ENCODE measurements at regions not wholly inside any gene's neighbourhood (a gene's known extent, or its start where the extent isn't known, plus 50 kb on each side); places are given as distances from the start of the nearest gene placed in this dataset.

DNA sequence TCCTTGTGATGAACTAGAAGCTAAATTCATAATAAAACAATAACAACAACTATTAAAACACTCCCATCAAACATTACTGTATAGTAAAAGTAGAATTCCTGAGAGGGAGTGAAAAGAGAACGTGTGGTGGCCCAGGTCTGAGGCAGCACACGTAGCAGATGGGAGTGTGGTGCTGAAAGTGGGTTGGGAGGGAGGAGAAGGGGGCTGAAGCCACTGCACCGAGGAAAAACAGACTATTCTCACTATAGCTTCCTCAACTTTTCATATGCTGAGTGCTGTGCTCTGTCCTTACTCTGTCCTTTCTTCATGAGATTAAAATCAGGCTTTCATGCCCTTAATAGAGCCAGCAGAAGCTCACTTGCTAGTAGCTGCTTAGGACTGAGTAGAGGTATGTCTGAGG, 170.9 kb downstream of the PCSK1 start:
- Mint-ChIP-seq H3K9me3 (peaks cover 14% of the 10 kb centered on the region), H3K36me3 (ENCODE audit: low read depth) (no peaks in the 10 kb centered on the region), H3K27me3 (peaks cover 5% of the 10 kb centered on the region), H3K4me3 (no peak overlapping the region), H3K27ac (no peak overlapping the region), H3K4me1 (peaks cover 1% of the 10 kb centered on the region)
- DNase-seq = no peak
- ChIA-PET POLR2A (interaction anchor here (0.6 kb wide), 1 partner anchor 90 kb away, joined by 3 read pairs; no protein-coding TSS in a partner anchor), CTCF (interaction anchor here (0.9 to 2.9 kb wide), 3 partner anchors 11 to 42 kb away, joined by 3 to 7 read pairs (median 3); no protein-coding TSS in a partner anchor)

DNA sequence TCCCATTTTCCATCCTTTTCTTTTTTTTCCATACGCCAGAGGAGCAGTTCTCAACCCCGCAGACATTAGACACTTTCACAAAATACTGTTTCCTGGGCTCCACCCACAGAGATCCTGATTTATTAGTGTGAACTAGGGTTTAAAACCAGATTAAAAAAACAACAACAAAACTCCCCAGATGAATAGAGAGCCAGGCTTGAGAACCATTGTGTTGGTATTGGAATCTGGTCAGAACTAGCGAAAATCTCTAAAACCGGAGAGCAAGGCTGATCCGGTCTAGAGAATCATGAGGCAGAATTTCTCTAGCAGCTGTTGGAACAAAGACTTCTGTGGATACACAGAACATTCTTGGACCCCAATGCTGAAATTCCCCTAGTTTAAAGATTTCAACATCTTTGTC, 173.0 kb downstream of the PCSK1 start:
- H3K4me1 Mint-ChIP-seq = peaks cover 1% of the 10 kb centered on the region
- no peak overlapping the region for H3K27ac Mint-ChIP-seq
- ChIA-PET CTCF (interaction anchor here (0.7 to 2.9 kb wide), 2 partner anchors 13 to 1283 kb away, joined by 3 to 7 read pairs; no protein-coding TSS in a partner anchor), POLR2A (no interaction called here)
- peaks cover 6% of the 10 kb centered on the region for H3K9me3 Mint-ChIP-seq
- peaks cover 4% of the 10 kb centered on the region for H3K27me3 Mint-ChIP-seq
- H3K4me3 Mint-ChIP-seq = no peak overlapping the region
- no peaks in the 10 kb centered on the region for H3K36me3 Mint-ChIP-seq (ENCODE audit: low read depth)
- DNase-seq = no peak

DNA sequence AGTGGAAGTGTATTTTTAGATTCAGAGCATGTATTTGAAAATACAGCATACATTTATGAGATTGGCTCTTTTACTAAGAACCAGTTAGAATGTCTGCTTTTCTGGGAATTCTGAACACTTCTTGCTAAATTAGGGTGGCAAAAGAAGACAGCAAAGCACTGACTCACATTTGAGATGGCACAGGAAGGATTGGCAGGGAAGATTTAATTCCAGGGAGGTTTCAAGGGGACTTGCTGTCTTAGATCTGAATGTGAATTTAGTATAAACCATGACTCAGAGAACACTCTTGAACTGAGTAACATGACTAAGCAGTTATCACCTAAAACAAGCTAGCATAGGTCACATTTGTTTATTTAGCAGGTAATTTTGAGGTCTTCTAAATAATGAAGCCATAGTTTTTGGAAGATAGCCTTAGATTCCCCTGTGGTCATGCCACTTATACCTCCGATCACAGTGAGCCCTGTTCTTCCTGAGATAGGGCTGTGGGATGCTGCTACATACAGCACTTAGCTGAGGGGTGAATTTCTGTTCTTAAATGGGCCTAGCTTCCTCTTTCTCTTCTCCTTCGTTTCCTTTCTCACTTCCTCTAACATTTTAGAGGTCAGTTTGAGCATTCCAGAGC, 173.8 kb downstream of the PCSK1 start:
- no peaks in the 10 kb centered on the region for H3K36me3 Mint-ChIP-seq (ENCODE audit: low read depth)
- H3K9me3 Mint-ChIP-seq = no peaks in the 10 kb centered on the region
- no peak overlapping the region for H3K4me3 Mint-ChIP-seq
- H3K4me1 Mint-ChIP-seq = peaks cover 1% of the 10 kb centered on the region
- ChIA-PET CTCF (interaction anchor here (2.9 kb wide), 1 partner anchor 14 kb away, joined by 7 read pairs; no protein-coding TSS in a partner anchor), POLR2A (no interaction called here)
- DNase-seq = no peak
- H3K27me3 Mint-ChIP-seq = no peaks in the 10 kb centered on the region
- H3K27ac Mint-ChIP-seq = no peak overlapping the region

DNA sequence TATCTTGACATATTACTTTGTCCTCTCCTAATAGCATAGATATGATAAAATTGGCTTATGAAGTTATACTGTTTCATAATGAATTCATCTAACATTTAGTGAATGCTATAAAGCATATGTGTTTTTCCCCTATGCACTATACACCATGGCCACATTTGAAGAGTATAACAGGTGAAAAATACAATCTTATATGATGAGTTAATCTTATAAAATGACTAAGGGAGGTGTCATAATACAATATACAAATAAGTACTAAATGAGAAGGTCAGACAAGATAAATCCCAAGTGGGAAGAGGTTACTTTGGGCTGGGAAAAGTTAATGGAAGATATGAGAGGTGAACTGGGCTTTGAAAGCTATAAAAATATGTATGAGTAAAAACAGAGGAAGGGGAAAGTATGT, 174.4 kb downstream of the PCSK1 start:
- peaks cover 1% of the 10 kb centered on the region for H3K4me1 Mint-ChIP-seq
- H3K27me3 Mint-ChIP-seq = no peaks in the 10 kb centered on the region
- H3K9me3 Mint-ChIP-seq = no peaks in the 10 kb centered on the region
- CTCF ChIA-PET = no interaction called here
- H3K4me3 Mint-ChIP-seq = no peak overlapping the region
- POLR2A ChIA-PET = no interaction called here
- H3K27ac Mint-ChIP-seq = no peak overlapping the region
- no peak for DNase-seq
- H3K36me3 Mint-ChIP-seq (ENCODE audit: low read depth) = no peaks in the 10 kb centered on the region

DNA sequence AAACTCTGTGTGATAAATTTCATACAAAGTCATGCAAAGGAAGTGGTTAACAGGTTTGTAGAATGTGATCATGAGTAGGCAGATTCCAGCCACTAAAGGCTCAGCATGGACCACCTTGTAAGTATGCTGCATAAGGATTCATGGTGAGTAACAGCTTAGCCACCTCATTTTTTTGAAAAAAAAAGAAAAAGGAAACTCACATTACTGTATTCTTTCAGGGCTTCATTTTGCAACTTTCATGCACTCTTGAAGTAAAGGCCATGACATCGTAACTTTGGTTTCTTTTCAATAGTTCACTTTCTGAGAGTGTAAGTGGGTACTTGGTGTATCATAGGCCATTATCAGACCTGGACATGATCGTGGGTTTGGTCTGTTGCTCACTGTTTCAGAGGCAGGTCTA, 175.1 kb downstream of the PCSK1 start:
- no peak for DNase-seq
- Mint-ChIP-seq H3K4me3 (no peak overlapping the region), H3K27me3 (no peaks in the 10 kb centered on the region), H3K27ac (no peak overlapping the region), H3K4me1 (peaks cover 1% of the 10 kb centered on the region), H3K36me3 (ENCODE audit: low read depth) (no peaks in the 10 kb centered on the region), H3K9me3 (no peaks in the 10 kb centered on the region)
- ChIA-PET POLR2A (no interaction called here), CTCF (no interaction called here)

DNA sequence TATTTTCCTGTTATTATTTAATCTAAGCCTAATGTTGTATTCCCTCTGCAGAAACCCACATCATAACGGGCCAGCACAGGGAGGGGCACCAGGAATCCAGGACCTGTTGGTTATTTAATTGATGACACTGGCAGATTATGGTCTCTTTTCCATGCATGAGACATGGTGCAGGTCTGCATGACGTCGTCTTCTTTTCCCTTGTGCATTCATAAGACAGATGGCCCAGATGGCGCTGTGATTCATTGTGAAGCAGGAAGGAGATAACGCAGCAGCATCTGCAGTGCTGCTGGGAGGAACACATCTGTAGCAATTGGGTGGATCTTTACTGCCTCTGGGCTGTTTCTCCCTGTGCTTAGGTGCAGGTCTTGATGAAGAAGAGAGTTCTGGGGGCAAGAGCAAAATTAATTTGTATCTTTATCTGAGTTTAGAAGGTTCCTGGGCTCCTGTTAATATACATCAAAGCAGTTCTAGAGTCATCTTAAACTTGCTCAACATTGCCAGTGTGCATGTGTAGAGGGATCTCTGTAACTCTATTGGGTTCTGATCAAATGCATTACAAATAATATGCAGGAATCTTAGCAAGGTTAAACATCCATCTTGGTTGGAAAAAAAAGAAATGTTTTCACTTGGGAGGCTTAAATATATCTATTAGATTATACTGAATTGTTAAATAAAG, 176.1 kb downstream of the PCSK1 start:
- ChIA-PET CTCF (no interaction called here), POLR2A (no interaction called here)
- no peaks in the 10 kb centered on the region for H3K9me3 Mint-ChIP-seq
- H3K4me3 Mint-ChIP-seq = no peak overlapping the region
- H3K27ac Mint-ChIP-seq = no peak overlapping the region
- DNase-seq = no peak
- H3K27me3 Mint-ChIP-seq = no peaks in the 10 kb centered on the region
- peaks cover 1% of the 10 kb centered on the region for H3K4me1 Mint-ChIP-seq
- H3K36me3 Mint-ChIP-seq (ENCODE audit: low read depth) = no peaks in the 10 kb centered on the region

DNA sequence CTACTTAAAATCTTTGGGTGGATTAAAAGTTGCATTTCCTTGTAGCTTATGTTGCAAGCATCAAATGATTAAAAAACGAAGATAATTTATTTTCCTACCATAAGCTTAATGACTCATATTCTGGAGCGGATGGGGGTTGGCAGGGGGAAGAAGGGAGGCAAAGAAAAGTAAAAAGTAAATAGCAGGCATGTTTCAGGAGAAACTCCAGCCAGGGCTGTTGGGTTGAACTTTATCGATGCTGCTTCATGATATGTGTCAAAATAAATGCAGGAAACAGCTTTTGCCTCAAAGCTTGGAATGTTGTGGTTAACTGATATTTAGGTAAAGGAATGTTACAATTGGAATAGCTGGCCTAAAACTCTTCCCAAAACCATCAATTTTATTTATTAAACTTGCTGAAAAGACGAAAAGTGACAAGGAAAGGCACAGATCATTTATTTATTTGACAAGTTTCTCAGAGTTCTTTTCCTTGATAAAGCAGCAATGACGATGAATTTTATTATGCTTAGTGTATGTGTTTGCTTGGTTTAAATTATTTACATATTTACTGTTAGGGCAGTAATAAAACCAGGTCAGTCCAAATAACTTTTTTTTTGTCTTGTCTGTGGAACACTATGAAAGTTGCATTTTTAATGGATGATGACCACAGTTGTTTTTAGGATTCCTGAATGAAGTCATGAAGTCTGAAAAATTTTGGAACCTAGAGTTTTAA, 177.9 kb downstream of the PCSK1 start:
- ChIA-PET POLR2A (no interaction called here), CTCF (no interaction called here)
- H3K36me3 Mint-ChIP-seq (ENCODE audit: low read depth) = no peaks in the 10 kb centered on the region
- no peak overlapping the region for H3K27ac Mint-ChIP-seq
- DNase-seq = no peak
- no peaks in the 10 kb centered on the region for H3K9me3 Mint-ChIP-seq
- H3K27me3 Mint-ChIP-seq = peaks cover 2% of the 10 kb centered on the region
- peaks cover 1% of the 10 kb centered on the region for H3K4me1 Mint-ChIP-seq
- no peak overlapping the region for H3K4me3 Mint-ChIP-seq

DNA sequence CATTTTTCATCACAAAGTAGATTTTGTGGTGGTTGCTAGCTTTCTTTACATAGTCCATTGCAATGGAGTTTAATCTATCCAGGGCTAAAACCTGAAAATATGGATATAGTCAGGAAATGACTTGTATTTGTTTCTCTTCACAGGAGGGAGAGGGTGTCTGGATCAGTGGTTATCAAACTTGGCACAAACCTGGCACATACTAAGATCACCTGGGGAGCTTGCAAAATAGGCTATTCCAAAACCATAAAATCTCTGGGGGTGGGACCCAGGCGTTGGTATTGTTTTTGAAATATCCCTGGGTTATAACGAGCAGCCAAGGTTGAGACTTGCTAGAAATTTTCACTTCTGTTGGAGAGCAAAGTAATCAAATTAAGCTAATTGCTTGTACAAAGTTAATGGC, 179.9 kb downstream of the PCSK1 start:
- no peaks in the 10 kb centered on the region for H3K36me3 Mint-ChIP-seq (ENCODE audit: low read depth)
- no peak for DNase-seq
- peaks cover 1% of the 10 kb centered on the region for H3K4me1 Mint-ChIP-seq
- H3K27ac Mint-ChIP-seq = no peak overlapping the region
- peaks cover 2% of the 10 kb centered on the region for H3K27me3 Mint-ChIP-seq
- CTCF ChIA-PET = no interaction called here
- H3K4me3 Mint-ChIP-seq = no peak overlapping the region
- POLR2A ChIA-PET = no interaction called here
- no peaks in the 10 kb centered on the region for H3K9me3 Mint-ChIP-seq

DNA sequence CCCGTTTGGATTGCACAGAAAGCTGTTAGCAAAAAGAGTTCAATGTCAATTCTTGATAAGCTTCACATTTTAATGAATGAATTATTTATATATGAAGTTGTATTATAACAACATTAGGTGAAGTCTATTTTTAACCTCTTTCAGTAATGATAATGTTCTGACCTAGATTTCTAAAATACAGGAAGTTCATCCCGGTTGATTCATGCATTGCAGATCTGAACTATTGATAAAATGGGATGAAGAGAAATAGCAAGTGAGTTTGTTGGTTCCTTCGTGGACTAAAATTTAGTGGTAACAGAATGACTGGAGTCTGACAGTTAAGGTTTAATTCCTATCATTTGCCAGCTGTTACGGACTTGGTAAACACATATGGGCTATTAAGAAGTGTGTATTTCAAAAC, 180.5 kb downstream of the PCSK1 start:
- Mint-ChIP-seq H3K9me3 (no peaks in the 10 kb centered on the region), H3K4me3 (no peak overlapping the region), H3K36me3 (ENCODE audit: low read depth) (no peaks in the 10 kb centered on the region), H3K4me1 (peaks cover under 1% of the 10 kb centered on the region), H3K27ac (no peak overlapping the region), H3K27me3 (peaks cover 2% of the 10 kb centered on the region)
- POLR2A ChIA-PET = no interaction called here
- CTCF ChIA-PET = no interaction called here
- no peak for DNase-seq

DNA sequence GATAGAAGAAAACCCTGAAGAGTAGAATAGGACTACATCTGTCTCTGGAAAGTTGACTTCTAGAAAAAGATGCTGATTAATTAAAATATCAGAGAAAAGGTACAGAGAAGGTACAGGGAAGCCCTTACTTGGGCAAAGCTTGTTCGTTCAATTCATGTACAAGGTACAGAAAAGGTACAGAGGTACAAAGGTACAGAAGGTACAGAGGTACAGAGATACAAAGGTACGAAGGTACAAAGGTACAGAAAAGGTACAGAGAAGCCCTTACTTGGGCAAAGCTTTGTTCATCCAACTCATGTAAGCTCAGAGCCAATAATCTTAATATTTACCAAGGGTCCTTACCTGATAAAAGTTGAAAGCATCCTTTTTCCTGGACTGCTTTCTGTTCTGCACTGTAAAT, 182.3 kb downstream of the PCSK1 start:
- H3K4me3 Mint-ChIP-seq = no peak overlapping the region
- DNase-seq = no peak
- H3K36me3 Mint-ChIP-seq (ENCODE audit: low read depth) = no peaks in the 10 kb centered on the region
- H3K9me3 Mint-ChIP-seq = no peaks in the 10 kb centered on the region
- no peak overlapping the region for H3K27ac Mint-ChIP-seq
- peaks cover 3% of the 10 kb centered on the region for H3K27me3 Mint-ChIP-seq
- no peaks in the 10 kb centered on the region for H3K4me1 Mint-ChIP-seq
- POLR2A ChIA-PET = no interaction called here
- CTCF ChIA-PET = interaction anchor here (1.2 kb wide), 1 partner anchor 49 kb away, joined by 3 read pairs; no protein-coding TSS in a partner anchor

DNA sequence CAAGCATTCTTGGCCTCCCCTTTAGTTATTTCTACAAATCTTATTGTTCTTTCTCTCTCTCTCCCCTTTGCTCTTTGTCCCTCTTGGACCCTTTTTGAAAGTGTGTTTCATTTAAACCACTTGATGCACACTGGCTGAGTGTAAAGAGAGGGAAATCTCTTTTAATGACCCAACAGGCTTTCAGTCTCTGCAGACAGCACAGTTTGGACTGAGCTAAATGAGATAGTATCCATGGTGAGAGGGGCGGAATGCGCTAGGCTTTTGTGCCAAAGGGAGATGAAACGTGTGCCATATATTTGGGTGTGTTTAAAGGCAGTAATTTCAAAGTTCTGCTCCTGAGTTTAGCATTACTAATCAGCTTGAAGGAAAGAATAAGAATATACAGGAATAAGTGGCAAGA, 184.9 kb downstream of the PCSK1 start:
- no peak for DNase-seq
- Mint-ChIP-seq H3K27ac (no peak overlapping the region), H3K4me3 (no peak overlapping the region), H3K9me3 (no peaks in the 10 kb centered on the region), H3K4me1 (no peaks in the 10 kb centered on the region), H3K36me3 (ENCODE audit: low read depth) (no peaks in the 10 kb centered on the region), H3K27me3 (peaks cover 6% of the 10 kb centered on the region)
- ChIA-PET CTCF (no interaction called here), POLR2A (no interaction called here)

DNA sequence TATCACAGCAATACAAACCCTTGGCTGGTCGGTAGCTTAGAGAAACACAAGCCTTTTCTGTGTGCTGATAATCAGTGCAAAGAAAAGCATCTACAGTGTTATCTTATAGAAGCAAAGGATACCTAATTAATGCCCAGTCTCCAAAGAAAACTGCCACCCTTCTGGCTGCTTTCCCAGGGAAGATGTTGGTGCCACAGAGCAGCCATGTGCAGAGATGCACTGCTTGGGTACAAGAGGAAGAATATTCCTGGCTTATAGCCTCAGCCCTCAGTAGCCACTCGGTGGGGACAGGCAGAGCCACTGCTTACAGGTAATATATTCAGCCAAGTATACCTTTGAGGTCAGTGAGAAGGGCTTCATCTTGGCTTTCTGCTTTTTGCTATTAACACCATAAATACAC, 185.3 kb downstream of the PCSK1 start:
- no peak overlapping the region for H3K27ac Mint-ChIP-seq

DNA sequence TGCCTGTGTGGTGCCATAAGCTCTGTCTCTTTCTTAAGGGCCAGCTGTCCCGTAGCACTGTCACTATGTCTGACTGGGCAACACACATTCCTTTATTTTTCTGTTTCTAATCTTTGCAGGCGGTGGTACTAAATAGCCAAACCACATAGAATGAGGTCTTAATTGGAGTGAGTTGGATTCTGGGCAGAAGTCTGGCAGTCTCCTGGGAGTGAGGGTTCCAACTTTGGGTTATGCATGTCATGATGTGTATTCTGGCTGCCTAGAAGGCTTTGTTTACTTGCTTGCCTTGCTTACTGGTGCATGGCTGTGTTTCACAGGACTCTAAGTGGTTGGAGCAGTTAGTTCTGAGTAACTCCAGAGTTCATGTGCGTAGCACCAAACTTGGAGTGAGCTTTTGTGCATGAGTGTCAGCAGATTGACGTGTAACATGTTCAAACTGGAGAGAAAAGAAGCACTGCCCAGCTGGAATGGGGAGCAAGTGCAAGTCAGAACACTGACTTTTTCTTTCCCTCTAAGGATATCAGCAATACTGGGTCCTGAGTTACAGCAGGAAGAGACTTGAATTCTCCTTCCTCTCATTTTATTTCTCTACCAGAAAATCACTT, 185.8 kb downstream of the PCSK1 start:
- H3K4me3 Mint-ChIP-seq = no peak overlapping the region
- no peak overlapping the region for H3K27ac Mint-ChIP-seq
- no peaks in the 10 kb centered on the region for H3K4me1 Mint-ChIP-seq
- ChIA-PET CTCF (no interaction called here), POLR2A (no interaction called here)
- no peaks in the 10 kb centered on the region for H3K36me3 Mint-ChIP-seq (ENCODE audit: low read depth)
- H3K9me3 Mint-ChIP-seq = no peaks in the 10 kb centered on the region
- peaks cover 8% of the 10 kb centered on the region for H3K27me3 Mint-ChIP-seq
- DNase-seq = no peak

More for the DNA sequence above, 185.3 kb downstream of the PCSK1 start:
- Mint-ChIP-seq H3K4me3 (no peak overlapping the region), H3K27me3 (peaks cover 6% of the 10 kb centered on the region), H3K9me3 (no peaks in the 10 kb centered on the region), H3K4me1 (no peaks in the 10 kb centered on the region), H3K36me3 (ENCODE audit: low read depth) (no peaks in the 10 kb centered on the region)
- no peak for DNase-seq
- POLR2A ChIA-PET = no interaction called here
- CTCF ChIA-PET = no interaction called here

Data from activated CD4-positive, alpha-beta T cell treated with anti-CD3 and anti-CD28 coated beads, Interleukin-2, amount 10 ng/mL, durations not matched to agents 7 days and 5 days (primary cell).